ENCODE measurements at regions not wholly inside any gene's neighbourhood (a gene's known extent, or its start where the extent isn't known, plus 50 kb on each side); places are given as distances from the start of the nearest gene placed in this dataset.

DNA sequence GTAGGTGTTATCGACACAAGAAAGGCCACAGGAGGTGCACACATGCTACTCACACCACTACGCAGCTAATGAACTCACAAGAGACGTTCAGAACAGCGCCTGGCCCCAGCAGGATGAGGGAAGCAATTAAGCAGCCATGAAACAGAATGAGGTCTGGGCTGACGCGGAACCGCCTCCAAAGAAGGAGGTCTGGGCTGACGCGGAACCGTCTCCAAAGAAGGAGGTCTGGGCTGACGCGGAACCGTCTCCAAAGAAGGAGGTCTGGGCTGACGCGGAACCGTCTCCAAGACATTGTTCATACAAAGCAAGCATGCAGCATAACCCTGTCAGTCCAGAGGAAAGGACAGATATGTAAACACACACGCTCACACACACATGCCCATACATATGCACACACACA is 63.2 kb upstream of the ZNF354A start:
- no peak overlapping the region for H3K4me2 ChIP-seq (ENCODE audit: extremely low read depth, insufficient read depth, low read length)
- H3K4me1 ChIP-seq (ENCODE audit: control insufficient read depth, extremely low read depth, insufficient read depth, low read length), result no peaks in the 10 kb centered on the region
- H3K9me3 ChIP-seq (ENCODE audit: control insufficient read depth, insufficient read depth, low read depth, low read length), result no peaks in the 10 kb centered on the region
- no peak overlapping the region for H3K27ac ChIP-seq (ENCODE audit: insufficient read depth, low read length)
- no peak overlapping the region for H3K4me3 ChIP-seq (replicated peaks in 1 of 4; ENCODE audit: control extremely low read depth in 1 of 4, insufficient read depth in 1 of 4, low read depth in 3 of 4, low read length in 4 of 4)
- no peak for DNase-seq (ENCODE audit: low read depth in 2 of 2)
- no peaks in the 10 kb centered on the region for H3K36me3 ChIP-seq (ENCODE audit: control insufficient read depth, insufficient read depth, low read length)
- no peak for TF ChIP-seq EZH2 (IDR thresholded peaks at IDR 0.05; ENCODE audit: low read length, missing control alignments)
- TF ChIP-seq, protein P1, sequence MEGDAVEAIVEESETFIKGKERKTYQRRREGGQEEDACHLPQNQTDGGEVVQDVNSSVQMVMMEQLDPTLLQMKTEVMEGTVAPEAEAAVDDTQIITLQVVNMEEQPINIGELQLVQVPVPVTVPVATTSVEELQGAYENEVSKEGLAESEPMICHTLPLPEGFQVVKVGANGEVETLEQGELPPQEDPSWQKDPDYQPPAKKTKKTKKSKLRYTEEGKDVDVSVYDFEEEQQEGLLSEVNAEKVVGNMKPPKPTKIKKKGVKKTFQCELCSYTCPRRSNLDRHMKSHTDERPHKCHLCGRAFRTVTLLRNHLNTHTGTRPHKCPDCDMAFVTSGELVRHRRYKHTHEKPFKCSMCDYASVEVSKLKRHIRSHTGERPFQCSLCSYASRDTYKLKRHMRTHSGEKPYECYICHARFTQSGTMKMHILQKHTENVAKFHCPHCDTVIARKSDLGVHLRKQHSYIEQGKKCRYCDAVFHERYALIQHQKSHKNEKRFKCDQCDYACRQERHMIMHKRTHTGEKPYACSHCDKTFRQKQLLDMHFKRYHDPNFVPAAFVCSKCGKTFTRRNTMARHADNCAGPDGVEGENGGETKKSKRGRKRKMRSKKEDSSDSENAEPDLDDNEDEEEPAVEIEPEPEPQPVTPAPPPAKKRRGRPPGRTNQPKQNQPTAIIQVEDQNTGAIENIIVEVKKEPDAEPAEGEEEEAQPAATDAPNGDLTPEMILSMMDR (conservative IDR thresholded peaks at IDR 0.05 in 1 of 2, IDR thresholded peaks at IDR 0.05 in 1 of 2; ENCODE audit: low read depth in 1 of 2, low read length in 2 of 2), result no peak
- H3K9ac ChIP-seq (ENCODE audit: insufficient read depth, low read length), result no peak overlapping the region
- no peaks in the 10 kb centered on the region for H3K27me3 ChIP-seq (ENCODE audit: control insufficient read depth, insufficient read depth, low read length)
- H2AFZ ChIP-seq (ENCODE audit: low read length), result no peak overlapping the region
- H4K20me1 ChIP-seq (ENCODE audit: control insufficient read depth, extremely low read depth, insufficient read depth, low read length), result no peaks in the 10 kb centered on the region
- H3K79me2 ChIP-seq (ENCODE audit: control insufficient read depth, insufficient read depth, low read length), result no peaks in the 10 kb centered on the region

DNA sequence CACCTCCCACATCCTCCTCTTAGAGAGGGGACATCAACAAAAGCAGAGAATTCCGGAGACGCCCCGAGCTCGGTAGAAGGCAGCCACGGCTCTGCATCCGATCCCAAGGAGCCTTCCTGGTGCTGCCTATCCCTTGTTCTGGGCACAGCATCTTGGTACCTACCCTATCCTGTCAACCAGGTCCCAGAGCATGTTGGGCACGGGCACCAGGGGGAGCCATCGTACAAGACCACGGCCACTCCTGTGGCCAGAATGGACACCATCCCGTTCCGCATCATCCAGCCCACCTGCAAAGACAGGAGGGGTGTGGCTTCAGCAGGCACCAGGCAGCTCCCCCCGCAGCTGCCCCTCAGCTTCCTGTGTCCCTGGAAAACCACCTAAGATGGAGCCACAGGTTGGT is 62.7 kb upstream of the ZNF354A start:
- H3K27me3 ChIP-seq (ENCODE audit: control insufficient read depth, insufficient read depth, low read length), result no peaks in the 10 kb centered on the region
- H3K4me1 ChIP-seq (ENCODE audit: control insufficient read depth, extremely low read depth, insufficient read depth, low read length), result no peaks in the 10 kb centered on the region
- no peaks in the 10 kb centered on the region for H3K79me2 ChIP-seq (ENCODE audit: control insufficient read depth, insufficient read depth, low read length)
- H3K4me3 ChIP-seq (replicated peaks in 1 of 4; ENCODE audit: control extremely low read depth in 1 of 4, insufficient read depth in 1 of 4, low read depth in 3 of 4, low read length in 4 of 4), result no peak overlapping the region
- DNase-seq (ENCODE audit: low read depth in 2 of 2), result no peak
- H3K27ac ChIP-seq (ENCODE audit: insufficient read depth, low read length), result no peak overlapping the region
- H3K9ac ChIP-seq (ENCODE audit: insufficient read depth, low read length), result no peak overlapping the region
- no peaks in the 10 kb centered on the region for H3K36me3 ChIP-seq (ENCODE audit: control insufficient read depth, insufficient read depth, low read length)
- no peaks in the 10 kb centered on the region for H4K20me1 ChIP-seq (ENCODE audit: control insufficient read depth, extremely low read depth, insufficient read depth, low read length)
- H3K9me3 ChIP-seq (ENCODE audit: control insufficient read depth, insufficient read depth, low read depth, low read length), result no peaks in the 10 kb centered on the region
- H3K4me2 ChIP-seq (ENCODE audit: extremely low read depth, insufficient read depth, low read length), result no peak overlapping the region
- no peak overlapping the region for H2AFZ ChIP-seq (ENCODE audit: low read length)
- no peak for TF ChIP-seq EZH2 (IDR thresholded peaks at IDR 0.05; ENCODE audit: low read length, missing control alignments)
- TF ChIP-seq, protein P1 (conservative IDR thresholded peaks at IDR 0.05 in 1 of 2, IDR thresholded peaks at IDR 0.05 in 1 of 2; ENCODE audit: low read depth in 1 of 2, low read length in 2 of 2), result no peak

DNA sequence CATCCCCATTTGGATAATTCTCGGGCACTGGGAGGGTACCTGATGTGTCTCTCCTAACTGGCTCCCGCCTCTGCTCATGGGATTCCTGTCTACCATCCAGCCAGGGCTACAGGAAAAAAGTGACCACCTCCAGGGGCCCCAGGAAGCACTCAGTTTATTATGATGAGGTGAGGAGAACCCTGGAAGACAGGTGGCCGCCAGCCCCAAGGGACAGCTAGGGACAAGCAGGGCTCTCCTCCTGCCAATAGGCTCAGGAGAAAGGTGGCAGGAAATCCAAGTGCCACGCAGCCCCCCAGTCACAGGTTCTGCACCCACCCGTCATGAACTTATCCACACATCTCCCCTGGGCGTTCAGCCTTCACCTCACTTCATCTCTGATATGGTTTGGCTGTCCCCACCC is 61.5 kb upstream of the ZNF354A start:
- no peak overlapping the region for H3K4me3 ChIP-seq (replicated peaks in 1 of 4; ENCODE audit: control extremely low read depth in 1 of 4, insufficient read depth in 1 of 4, low read depth in 3 of 4, low read length in 4 of 4)
- H3K27me3 ChIP-seq (ENCODE audit: control insufficient read depth, insufficient read depth, low read length), result no peaks in the 10 kb centered on the region
- no peak overlapping the region for H3K9ac ChIP-seq (ENCODE audit: insufficient read depth, low read length)
- H3K27ac ChIP-seq (ENCODE audit: insufficient read depth, low read length), result no peak overlapping the region
- no peaks in the 10 kb centered on the region for H4K20me1 ChIP-seq (ENCODE audit: control insufficient read depth, extremely low read depth, insufficient read depth, low read length)
- no peak for DNase-seq (ENCODE audit: low read depth in 2 of 2)
- no peaks in the 10 kb centered on the region for H3K4me1 ChIP-seq (ENCODE audit: control insufficient read depth, extremely low read depth, insufficient read depth, low read length)
- no peaks in the 10 kb centered on the region for H3K9me3 ChIP-seq (ENCODE audit: control insufficient read depth, insufficient read depth, low read depth, low read length)
- H3K36me3 ChIP-seq (ENCODE audit: control insufficient read depth, insufficient read depth, low read length), result no peaks in the 10 kb centered on the region
- H2AFZ ChIP-seq (ENCODE audit: low read length), result no peak overlapping the region
- H3K4me2 ChIP-seq (ENCODE audit: extremely low read depth, insufficient read depth, low read length), result no peak overlapping the region
- TF ChIP-seq EZH2 (IDR thresholded peaks at IDR 0.05; ENCODE audit: low read length, missing control alignments), result no peak
- TF ChIP-seq, protein P1 (conservative IDR thresholded peaks at IDR 0.05 in 1 of 2, IDR thresholded peaks at IDR 0.05 in 1 of 2; ENCODE audit: low read depth in 1 of 2, low read length in 2 of 2), result no peak
- no peaks in the 10 kb centered on the region for H3K79me2 ChIP-seq (ENCODE audit: control insufficient read depth, insufficient read depth, low read length)

All from fibroblast of lung (primary cell).